ENCODE measurements at regions not wholly inside any gene's neighbourhood (a gene's known extent, or its start where the extent isn't known, plus 50 kb on each side); places are given as distances from the start of the nearest gene placed in this dataset.
"Not testable (repeated sequence)": the region's sequence is repeated elsewhere in the genome, so short reads cannot be mapped to it uniquely, and the experiment has no call there.

- no peak for DNase-seq (ENCODE audit: low read depth in 4 of 4, low spot score in 1 of 4)
Observed at GRCh38 chr22:26804911-26805539, 147.6 kb downstream of the MIAT start.

- no peak for DNase-seq (ENCODE audit: low read depth in 4 of 4, low spot score in 1 of 4)
Observed at GRCh38 chr22:26806445-26807175, 149.2 kb downstream of the MIAT start.

DNA sequence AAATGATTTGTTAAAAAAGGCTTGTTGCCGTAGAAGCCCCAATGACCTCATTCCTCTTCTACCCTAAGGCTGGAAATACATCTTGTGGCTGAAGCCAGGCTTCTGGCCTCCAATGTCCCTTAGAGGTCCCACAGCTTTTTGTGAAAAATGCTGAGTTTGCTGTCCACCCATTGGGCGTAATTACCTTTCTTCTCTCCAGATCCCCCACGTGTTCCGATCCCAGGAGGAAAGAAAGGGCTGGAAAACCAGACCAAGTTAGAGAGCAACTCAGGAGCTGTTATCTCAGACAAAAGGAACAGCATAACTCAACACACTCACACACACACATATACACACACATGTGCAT lies 154.2 kb downstream of the MIAT start:
- DNase-seq (ENCODE audit: low read depth in 4 of 4, low spot score in 1 of 4): no peak

DNA sequence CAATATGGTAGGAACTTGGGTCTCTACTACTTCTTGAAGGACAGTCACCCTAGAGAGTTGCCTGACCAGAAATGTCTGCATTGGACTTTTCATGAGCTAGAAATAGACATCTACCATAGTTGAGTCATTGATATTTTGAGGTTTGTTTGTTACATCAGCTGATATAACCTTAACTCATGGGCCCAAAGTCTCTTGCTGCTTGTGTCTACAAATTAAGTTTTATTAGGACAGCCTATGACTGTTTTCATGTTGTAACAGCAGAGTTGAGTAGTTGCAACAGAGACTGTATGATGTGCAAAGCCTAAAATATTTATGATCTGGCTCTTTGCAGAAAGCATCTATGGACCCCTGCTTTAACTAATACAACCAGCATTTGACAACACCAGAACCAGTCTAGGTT lies 155.3 kb downstream of the MIAT start:
- no peak for DNase-seq (ENCODE audit: low read depth in 4 of 4, low spot score in 1 of 4)

GRCh38 chr22:26816726-26817125 lies 159.3 kb downstream of the MIAT start:
- DNase-seq (ENCODE audit: low read depth in 4 of 4, low spot score in 1 of 4): no peak

- DNase-seq (ENCODE audit: low read depth in 4 of 4, low spot score in 1 of 4): no peak
Observed at GRCh38 chr22:26817926-26818325, 160.5 kb downstream of the MIAT start.

DNA sequence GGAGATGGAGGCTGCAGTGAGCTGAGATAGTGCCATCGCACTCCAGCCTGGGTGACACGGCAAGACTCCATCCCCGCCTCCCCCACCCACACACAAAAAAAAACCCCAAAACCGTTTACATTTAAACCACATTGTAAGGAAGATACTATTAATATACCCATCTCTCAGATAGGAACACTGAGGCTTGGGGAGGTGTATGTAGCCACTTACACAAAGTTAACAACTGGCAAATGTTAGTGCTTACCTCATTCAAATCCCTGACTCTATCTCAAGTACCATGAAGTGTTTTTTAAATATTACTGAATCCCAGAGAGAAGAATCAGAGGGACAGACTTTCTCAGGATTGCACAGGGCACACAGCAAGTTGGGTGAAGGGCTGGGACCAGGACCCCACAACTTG lies 164.5 kb downstream of the MIAT start:
- no peak for DNase-seq (ENCODE audit: low read depth in 4 of 4, low spot score in 1 of 4)

- DNase-seq (ENCODE audit: low read depth in 4 of 4, low spot score in 1 of 4): no peak
Observed at GRCh38 chr22:26822313-26822712, 164.9 kb downstream of the MIAT start.

DNA sequence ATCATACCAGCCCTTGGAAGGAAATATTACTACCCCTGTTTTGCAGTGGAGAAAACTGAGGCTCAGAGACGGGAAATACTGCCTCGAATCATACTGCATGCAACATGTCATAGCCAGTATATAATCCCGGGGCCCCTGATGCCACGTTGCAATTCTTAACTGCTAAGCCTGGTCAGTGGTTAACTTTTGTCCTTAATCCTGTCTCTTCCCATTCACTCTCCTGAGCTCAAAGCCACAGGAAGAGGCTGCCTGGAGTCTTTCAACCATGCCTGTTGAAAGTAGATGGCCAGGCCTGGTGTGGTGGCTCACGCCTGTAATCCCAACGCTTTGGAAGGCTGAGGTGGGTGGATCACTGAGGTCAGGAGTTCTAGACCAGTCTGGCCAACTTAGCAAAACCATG lies 166.6 kb downstream of the MIAT start:
- DNase-seq (ENCODE audit: low read depth in 4 of 4, low spot score in 1 of 4): no peak

DNA sequence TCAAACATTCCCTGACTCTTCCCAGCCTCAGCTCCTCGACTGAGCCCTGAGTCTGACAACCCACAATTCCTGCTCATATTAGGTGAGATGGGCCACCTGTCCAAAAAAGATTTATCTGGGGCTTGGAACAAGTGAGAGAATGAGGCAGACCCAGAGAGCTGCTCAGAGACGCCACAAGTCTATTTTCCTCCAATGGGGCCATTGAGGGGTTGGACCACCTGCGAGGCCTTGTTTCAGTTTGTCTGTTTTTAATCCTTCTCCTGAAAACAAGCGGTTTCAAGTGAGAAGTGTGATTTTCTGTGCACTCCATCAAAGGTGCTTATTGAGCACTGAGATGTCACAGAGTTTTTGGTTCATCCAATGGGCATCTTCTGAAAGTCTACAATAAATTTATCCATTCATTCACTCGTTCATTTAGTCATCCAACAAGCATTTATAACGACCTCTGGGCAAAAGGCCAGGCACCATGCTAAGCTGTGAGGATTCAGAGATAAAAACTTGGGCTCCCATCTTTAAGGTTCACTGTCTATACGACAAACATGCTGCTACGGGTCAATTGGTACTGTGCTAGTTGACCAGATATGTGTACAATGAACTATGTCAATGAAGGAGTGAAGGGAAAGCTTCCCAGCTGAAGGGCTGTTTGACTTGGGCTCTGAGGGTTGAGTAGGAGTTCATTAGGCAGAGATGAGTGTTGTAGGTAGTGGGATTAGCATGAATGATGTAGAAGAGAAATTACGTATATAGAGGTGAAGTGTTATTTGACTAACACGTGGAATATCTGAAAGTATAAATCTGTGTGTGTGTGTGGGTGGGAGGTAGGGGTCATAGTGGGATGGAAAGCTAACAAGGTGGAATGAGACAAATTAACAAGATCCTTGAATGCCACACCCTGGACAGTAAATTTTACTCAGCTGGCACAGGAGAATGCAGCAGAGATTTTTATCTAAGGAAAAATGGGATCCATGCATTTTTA lies 168.9 kb downstream of the MIAT start:
- DNase-seq (ENCODE audit: low read depth in 4 of 4, low spot score in 1 of 4): no peak

DNA sequence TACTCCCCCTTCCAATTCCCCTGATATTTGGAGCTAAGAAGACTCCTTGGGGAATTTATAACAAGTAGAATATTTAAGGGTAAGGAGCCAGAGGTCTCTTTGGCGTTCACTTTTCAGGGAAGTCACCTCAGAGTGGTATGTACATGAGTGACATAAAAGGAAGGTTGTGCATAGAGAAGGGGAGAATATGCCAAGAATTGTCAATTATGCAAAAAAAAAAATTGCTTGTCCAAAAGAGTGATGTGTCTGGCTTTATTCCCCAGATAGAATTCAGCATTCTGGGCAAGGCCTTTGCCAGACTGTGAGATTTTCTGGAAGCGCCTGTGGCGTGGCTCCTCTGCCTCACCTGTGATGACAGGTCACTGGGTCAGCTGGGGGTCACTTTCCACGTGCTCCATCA lies 170.2 kb downstream of the MIAT start:
- no peak for DNase-seq (ENCODE audit: low read depth in 4 of 4, low spot score in 1 of 4)

- DNase-seq (ENCODE audit: low read depth in 4 of 4, low spot score in 1 of 4): no peak
Observed at GRCh38 chr22:26828311-26828710, 170.9 kb downstream of the MIAT start.

DNA sequence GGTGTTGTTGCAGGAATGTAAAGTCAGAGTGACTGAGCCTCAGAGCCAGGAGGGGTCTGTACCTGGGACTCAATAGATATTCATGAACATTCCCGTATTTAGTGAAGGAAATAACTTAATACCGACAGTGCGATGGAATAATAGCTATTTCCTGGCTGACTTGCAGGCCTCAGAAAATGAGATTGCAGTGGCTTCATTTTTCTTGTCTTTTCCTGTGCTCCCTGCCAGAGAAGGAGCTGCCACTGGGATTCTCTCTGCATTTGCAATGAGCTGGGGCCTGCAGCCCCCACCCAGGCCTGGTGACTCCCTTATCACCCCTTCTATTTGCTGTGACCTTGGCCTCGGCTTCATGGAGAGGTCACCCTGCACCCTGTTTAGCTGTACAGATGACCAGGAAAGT lies 173.4 kb downstream of the MIAT start:
- no peak for DNase-seq (ENCODE audit: low read depth in 4 of 4, low spot score in 1 of 4)

DNA sequence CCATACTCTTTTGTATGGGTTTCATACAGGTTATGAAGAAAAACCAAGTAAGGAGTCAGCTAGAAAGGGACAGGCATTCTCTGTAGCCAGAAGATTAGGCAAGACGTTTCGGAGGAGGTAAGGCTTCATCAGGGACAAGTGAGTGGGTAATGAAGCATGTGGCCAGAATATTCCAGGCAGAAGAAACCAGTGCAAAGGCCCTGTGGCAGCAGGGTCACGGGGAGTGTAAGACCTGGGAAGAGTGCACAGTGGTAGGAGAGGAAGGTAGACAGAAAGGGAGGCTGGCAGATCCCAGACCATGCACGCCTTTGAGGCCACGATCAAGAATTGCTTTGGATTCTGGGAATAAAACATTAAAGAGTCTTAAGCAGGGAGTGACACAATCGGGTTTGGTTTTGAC lies 177.6 kb downstream of the MIAT start:
- no peak for DNase-seq (ENCODE audit: low read depth in 4 of 4, low spot score in 1 of 4)

- DNase-seq (ENCODE audit: low read depth in 4 of 4, low spot score in 1 of 4): peak; percentile 2 to 35 (median 18)
Observed at GRCh38 chr22:26835929-26836528, 178.6 kb downstream of the MIAT start.

GRCh38 chr22:26837784-26838470 lies 180.5 kb downstream of the MIAT start:
- no peak for DNase-seq (ENCODE audit: low read depth in 4 of 4, low spot score in 1 of 4)

- DNase-seq (ENCODE audit: low read depth in 4 of 4, low spot score in 1 of 4): no peak
Observed at GRCh38 chr22:26838471-26838825, 181.1 kb downstream of the MIAT start.

- DNase-seq (ENCODE audit: low read depth in 4 of 4, low spot score in 1 of 4): no peak
Observed at GRCh38 chr22:26839216-26839615, 181.8 kb downstream of the MIAT start.

DNA sequence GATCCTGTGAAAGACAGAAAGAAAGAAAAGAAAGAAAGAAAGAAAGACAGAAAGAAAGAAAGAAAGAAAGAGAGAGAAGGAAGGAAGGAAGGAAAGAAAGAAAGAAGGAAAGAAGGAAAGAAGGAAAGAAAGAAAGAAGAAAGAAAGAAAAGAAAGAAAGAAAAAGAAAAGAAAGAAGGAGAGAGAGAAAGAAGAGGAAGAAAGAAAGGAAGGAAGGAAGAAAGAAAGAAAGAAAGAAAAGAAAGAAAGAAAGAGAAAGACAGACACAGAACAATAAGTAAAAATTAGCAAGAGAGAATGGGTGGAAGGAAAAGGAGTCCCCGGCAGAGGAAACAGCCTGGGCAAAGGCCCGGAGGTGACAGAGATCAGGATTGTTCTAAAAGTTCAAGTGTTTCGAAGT lies 183.4 kb downstream of the MIAT start:
- DNase-seq (ENCODE audit: low read depth in 4 of 4, low spot score in 1 of 4): not testable (repeated sequence)

DNA sequence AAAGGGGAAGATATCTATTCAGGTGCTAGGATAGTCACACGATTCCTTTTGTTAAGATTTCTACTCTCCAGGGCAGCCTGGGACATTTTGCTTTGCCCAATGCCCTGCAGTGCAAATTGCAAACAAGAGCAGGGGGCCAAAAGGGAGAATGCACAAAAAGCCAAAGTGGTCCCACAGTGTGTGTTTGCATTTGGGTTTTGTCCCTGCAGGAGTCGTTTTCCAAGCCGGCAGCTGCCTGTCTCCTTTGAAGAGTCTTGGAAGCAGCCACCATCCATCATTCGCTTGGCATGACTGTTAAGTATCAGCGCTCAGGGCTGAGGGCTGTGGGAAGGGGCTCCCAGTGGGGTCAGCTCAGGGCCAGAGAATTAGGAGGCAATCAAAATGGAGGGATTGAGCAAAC lies 184.7 kb downstream of the MIAT start:
- DNase-seq (ENCODE audit: low read depth in 4 of 4, low spot score in 1 of 4): no peak

All from stimulated activated CD4-positive, alpha-beta T cell treated with anti-CD3 and anti-CD28 coated beads, Interleukin-1b, Interleukin-23, amount 100 ng/mL, for 24 hours (primary cell).